ENCODE measurements at regions not wholly inside any gene's neighbourhood (a gene's known extent, or its start where the extent isn't known, plus 50 kb on each side); places are given as distances from the start of the nearest gene placed in this dataset.

- no peaks in the 10 kb centered on the region for H3K36me3 ChIP-seq (ENCODE audit: low read depth)
- POLR2A ChIA-PET (ENCODE audit: unreplicated experiment) = no interaction called here
- H3K27me3 ChIP-seq (ENCODE audit: insufficient read depth, low read depth) = no peaks in the 10 kb centered on the region
- no peaks in the 10 kb centered on the region for H4K20me1 ChIP-seq (ENCODE audit: insufficient read depth)
- TF ChIP-seq EZH2 (IDR thresholded peaks at IDR 0.05; ENCODE audit: low read depth) = no peak
- TF ChIP-seq CTCF (conservative IDR thresholded peaks at IDR 0.05) = no peak
- no peaks in the 10 kb centered on the region for H3K9me2 ChIP-seq (ENCODE audit: insufficient read depth)
- no peak overlapping the region for H2AFZ ChIP-seq
- no peaks in the 10 kb centered on the region for H3F3A ChIP-seq (ENCODE audit: insufficient read depth, low read depth)
- H3K4me2 ChIP-seq = no peak overlapping the region
- no peaks in the 10 kb centered on the region for H3K9me3 ChIP-seq (ENCODE audit: insufficient read depth, low read depth)
- CTCF ChIA-PET = no interaction called here
- no peak overlapping the region for H3K4me3 ChIP-seq
- DNase-seq = no peak
- no TSS peak for BruUV-seq (replicated peaks)
- intact Hi-C loops (cut with micrococcal nuclease; ENCODE audit: unreplicated experiment) = no loop called here
- H3K4me1 ChIP-seq (replicated peaks; ENCODE audit: insufficient read depth) = no peaks in the 10 kb centered on the region
- no peak overlapping the region for H3K27ac ChIP-seq
- no peaks in the 10 kb centered on the region for H3K79me2 ChIP-seq (ENCODE audit: low read depth)
These were observed 235.1 kb downstream of the NRIP1 start for GRCh38 chr21:14829685-14830084.

- POLR2A ChIA-PET (ENCODE audit: unreplicated experiment) = no interaction called here
- Histone ChIP-seq H4K20me1 (ENCODE audit: insufficient read depth) (no peaks in the 10 kb centered on the region), H3K4me2 (no peak overlapping the region), H3K4me1 (replicated peaks; ENCODE audit: insufficient read depth) (no peaks in the 10 kb centered on the region), H3K27me3 (ENCODE audit: insufficient read depth, low read depth) (no peaks in the 10 kb centered on the region), H3K36me3 (ENCODE audit: low read depth) (no peaks in the 10 kb centered on the region), H3K9me2 (ENCODE audit: insufficient read depth) (no peaks in the 10 kb centered on the region), H3F3A (ENCODE audit: insufficient read depth, low read depth) (no peaks in the 10 kb centered on the region), H3K9me3 (ENCODE audit: insufficient read depth, low read depth) (no peaks in the 10 kb centered on the region), H3K4me3 (no peak overlapping the region), H2AFZ (no peak overlapping the region), H3K79me2 (ENCODE audit: low read depth) (no peaks in the 10 kb centered on the region), H3K27ac (no peak overlapping the region)
- DNase-seq = no peak
- CTCF ChIA-PET = no interaction called here
- BruUV-seq (replicated peaks) = no TSS peak
- intact Hi-C loops (cut with micrococcal nuclease; ENCODE audit: unreplicated experiment) = no loop called here
- TF ChIP-seq CTCF (conservative IDR thresholded peaks at IDR 0.05) (no peak), EZH2 (IDR thresholded peaks at IDR 0.05; ENCODE audit: low read depth) (no peak)
These were observed 237.3 kb downstream of the NRIP1 start for GRCh38 chr21:14827468-14827867.

DNA sequence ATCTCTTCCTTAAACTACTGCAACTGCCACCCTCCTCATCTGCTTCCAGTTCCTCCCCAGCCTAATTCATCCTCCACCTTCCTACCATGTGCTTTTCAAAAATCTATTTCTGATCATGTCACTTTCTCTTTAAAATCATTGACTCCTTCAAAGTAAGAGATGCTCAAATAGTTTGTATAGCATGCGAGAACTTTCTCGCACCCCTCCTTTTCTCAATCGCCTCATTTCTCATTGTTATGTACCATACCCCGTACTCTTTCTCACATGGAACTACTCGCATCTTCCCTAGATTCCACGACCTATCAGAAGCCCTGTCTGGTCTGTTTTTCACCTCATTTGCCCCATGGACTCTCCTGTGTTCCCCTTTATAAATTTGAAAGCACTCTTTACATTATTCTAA lies 238.2 kb downstream of the NRIP1 start:
- H3K79me2 ChIP-seq (ENCODE audit: low read depth) = no peaks in the 10 kb centered on the region
- intact Hi-C loops (cut with micrococcal nuclease; ENCODE audit: unreplicated experiment) = no loop called here
- H3K27me3 ChIP-seq (ENCODE audit: insufficient read depth, low read depth) = no peaks in the 10 kb centered on the region
- no peak overlapping the region for H3K4me3 ChIP-seq
- no peaks in the 10 kb centered on the region for H3K9me3 ChIP-seq (ENCODE audit: insufficient read depth, low read depth)
- ChIA-PET POLR2A (ENCODE audit: unreplicated experiment) (no interaction called here), CTCF (no interaction called here)
- H3K4me1 ChIP-seq (replicated peaks; ENCODE audit: insufficient read depth) = no peaks in the 10 kb centered on the region
- no peak for TF ChIP-seq EZH2 (IDR thresholded peaks at IDR 0.05; ENCODE audit: low read depth)
- TF ChIP-seq CTCF (conservative IDR thresholded peaks at IDR 0.05) = no peak
- DNase-seq = no peak
- no peaks in the 10 kb centered on the region for H3K36me3 ChIP-seq (ENCODE audit: low read depth)
- no peak overlapping the region for H2AFZ ChIP-seq
- H4K20me1 ChIP-seq (ENCODE audit: insufficient read depth) = no peaks in the 10 kb centered on the region
- no peaks in the 10 kb centered on the region for H3K9me2 ChIP-seq (ENCODE audit: insufficient read depth)
- H3K27ac ChIP-seq = no peak overlapping the region
- no peaks in the 10 kb centered on the region for H3F3A ChIP-seq (ENCODE audit: insufficient read depth, low read depth)
- no peak overlapping the region for H3K4me2 ChIP-seq
- BruUV-seq (replicated peaks) = no TSS peak
